ENCODE measurements at regions not wholly inside any gene's neighbourhood (a gene's known extent, or its start where the extent isn't known, plus 50 kb on each side); places are given as distances from the start of the nearest gene placed in this dataset.
"Not testable (repeated sequence)": the region's sequence is repeated elsewhere in the genome, so short reads cannot be mapped to it uniquely, and the experiment has no call there.

DNA sequence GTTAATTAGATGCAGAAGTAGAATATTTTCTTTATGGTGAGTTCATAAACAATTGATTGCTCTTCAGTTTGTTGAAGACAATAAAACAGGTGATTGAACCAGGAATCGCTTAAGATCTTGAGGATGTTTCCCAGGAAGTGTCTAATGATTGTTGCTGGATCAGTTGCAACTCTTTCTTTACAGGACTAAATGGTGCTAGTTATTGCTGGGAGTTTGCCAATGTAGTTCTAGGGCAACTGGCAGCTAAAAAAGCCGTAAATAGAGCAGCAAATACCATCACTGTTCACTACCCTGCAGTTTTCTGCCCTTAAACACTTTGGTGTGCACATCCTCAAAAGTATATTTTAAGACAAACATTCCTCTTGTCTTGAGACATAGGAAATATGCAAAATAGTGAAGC lies 119.2 kb upstream of the ANK3 start:
- DNase-seq, result no peak

DNA sequence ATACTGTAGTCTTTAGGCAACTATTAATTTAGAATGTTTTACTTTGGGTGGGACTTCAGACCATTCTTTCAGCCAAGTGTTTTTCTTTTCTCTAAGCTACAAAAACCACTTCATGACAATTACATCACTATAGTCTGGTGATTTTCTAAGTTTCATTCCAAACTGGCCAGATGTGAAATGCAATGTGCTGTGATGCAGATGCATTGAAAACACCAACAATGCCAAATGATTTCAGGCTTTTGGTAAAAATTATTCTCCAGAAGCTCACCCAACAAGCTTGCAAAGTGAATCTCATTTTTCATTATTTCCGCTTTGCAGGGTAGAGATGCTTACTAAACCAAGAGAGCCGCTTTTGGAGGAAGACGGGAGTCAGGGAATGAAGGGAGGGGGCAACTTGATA lies 118.4 kb upstream of the ANK3 start:
- DNase-seq, result no peak

- DNase-seq, result no peak
Observed at GRCh38 chr10:60502621-60503020, 112.9 kb upstream of the ANK3 start.

GRCh38 chr10:60498985-60499384 lies 109.3 kb upstream of the ANK3 start:
- no peak for DNase-seq

GRCh38 chr10:60497364-60497763 lies 107.7 kb upstream of the ANK3 start:
- no peak for DNase-seq

DNA sequence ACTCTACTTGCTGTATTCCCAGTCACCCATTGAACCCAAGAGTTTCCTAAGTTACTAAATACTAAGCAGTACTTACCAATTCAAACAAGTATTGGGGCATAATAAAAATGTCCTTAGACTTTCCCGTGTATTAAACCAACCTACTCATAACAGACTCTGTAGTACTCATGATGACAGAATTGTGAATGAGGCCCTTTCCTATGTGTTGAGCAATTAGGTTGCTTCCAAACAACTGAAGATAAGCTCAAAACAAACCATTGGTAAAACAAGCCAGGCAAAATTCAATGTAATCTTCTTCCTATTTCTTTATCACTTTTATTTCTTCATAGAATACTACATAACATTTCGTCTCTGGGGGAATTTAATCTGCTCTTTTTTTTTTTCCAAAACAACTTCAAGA lies 106.5 kb upstream of the ANK3 start:
- DNase-seq, result no peak

DNA sequence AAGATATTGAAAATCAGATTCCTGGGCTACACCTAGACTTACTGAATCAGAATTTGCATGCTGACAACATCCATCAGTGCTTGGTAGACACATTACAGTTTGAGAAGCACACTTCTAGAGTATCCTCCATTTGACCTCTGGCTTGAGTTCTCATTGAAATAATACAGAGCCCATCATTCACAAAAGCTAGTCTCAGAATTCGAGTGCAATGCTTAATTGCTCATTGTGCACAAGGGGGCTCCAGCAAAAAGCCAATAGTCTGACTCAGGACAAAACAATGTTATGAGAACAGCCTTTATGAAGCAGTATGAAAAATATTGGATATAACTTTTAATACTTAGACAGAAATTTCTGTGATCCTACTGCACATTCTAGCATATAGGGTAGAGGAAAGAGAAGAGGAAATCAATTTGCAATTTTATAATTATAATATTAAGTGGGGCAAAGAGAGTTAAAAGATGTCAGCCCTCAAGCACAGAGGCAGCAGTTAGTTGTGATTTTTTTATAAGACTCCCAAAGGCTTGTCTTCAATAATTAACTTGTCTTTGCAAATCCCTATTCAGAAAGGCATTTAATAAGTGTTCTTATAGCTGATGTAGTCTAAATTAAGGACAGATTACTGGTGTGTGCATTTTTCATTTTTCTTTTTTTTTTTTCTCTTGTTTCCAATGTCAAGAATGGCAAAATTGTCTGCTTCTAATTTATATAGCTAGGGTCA lies 105.8 kb upstream of the ANK3 start:
- no peak for DNase-seq

DNA sequence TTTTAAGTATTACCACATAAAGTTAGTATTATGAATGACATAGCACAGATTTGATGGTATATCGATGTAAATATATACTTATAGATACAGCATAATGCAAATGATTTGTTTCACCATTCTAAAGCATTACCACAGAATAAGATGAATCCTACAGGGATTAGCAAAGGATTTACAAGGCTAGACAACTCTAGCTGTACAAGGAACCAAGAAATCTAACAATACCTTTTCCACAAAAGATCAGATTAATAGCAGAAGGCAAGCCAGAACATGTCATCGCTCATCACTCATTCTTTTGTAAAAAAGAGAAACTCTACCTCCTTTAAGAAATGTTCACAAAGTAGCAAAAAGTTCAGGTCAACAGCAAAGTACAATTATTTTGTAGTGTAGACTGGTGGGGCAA lies 105.1 kb upstream of the ANK3 start:
- no peak for DNase-seq

DNA sequence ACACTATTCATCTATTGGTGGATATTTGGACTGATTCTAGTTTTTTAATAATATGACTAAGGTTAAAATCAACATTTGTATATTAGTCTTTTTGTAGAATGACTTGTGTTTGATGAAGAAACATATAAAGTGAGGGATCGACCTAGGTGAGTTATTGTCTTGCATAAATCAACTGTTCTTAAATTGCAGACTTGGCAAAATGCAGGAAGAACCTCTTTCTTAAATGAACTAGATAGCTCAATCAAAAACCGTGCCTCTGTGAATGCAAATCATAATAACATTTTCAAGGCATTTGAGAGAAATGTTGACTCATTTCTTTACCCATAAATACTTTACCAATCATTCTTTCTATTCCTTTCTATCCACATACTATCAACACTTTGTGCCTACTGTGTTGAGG lies 101.5 kb upstream of the ANK3 start:
- no peak for DNase-seq

DNA sequence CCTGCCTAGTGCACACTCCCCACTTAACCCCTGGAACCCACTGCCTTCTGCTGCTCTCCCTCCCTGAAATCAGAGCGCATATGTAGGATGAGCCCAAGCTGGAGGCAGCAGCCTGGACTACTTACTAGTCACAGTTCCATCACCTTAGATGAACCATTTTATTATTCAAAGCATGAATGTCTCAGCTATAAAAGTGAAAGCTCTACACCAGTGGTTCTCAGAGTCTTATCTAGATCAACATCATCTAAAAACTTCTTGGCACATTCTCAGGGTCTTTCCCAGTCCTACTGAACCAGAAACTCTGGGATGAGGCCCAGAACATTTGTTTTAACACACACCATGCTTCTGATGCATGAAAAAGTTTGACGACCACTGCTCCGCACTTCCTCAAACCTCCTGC lies 100.3 kb upstream of the ANK3 start:
- no peak for DNase-seq

GRCh38 chr10:60488111-60488669 lies 98.5 kb upstream of the ANK3 start:
- DNase-seq, result no peak

DNA sequence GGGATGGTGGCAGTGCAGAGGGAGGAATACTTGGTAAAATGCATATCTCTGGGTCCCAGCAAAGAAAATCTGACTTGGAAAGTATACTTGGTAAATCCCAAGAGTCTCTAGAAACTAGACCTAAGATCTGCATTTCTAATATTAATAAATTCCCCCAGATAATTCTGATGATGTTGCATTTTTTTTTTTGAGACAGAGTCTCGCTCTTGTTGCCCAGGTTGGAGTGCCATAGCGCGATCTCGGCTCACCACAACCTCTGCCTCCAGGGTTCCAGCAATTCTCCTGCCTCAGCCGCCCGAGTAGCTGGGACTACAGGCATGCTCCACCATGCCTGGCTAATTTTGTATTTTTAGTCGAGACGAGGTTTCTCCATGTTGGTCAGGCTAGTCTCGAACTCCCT lies 97.9 kb upstream of the ANK3 start:
- DNase-seq, result no peak

GRCh38 chr10:60485025-60485424 lies 95.3 kb upstream of the ANK3 start:
- no peak for DNase-seq

GRCh38 chr10:60480865-60481563 lies 91.3 kb upstream of the ANK3 start:
- no peak for DNase-seq

DNA sequence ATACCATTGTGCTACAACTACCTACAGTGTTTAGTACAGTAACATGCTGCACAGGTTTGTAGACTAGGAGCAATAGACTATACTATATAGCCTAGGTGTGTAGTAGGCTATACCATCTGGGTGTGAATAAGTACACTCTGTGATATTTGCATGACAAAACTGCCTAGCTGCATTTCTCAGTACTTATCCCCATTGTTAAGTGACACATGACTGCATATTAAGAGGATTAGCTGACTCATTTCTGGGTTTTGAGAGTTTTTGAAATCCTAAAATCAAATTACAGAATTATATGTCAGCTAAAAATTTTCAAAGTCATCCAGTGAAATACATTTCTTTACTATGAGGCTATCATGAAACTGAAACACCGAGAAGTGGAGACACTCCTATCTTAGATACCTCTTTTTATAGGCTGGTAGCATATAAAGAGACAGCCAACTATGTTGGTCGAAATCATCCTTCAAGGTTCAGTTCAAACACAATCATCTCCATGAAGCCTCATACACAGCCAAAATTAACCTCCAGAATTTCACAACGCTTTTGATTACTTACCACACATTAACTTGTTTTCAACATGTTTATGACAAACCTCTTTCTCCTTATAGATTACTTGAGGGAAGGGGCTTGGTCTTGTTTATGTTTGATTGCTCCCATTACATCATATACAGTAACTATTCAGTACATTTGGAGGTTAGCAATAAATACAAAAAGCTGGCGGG lies 89.8 kb upstream of the ANK3 start:
- no peak for DNase-seq

- no peak for DNase-seq
Observed at GRCh38 chr10:60476451-60476850, 86.8 kb upstream of the ANK3 start.

DNA sequence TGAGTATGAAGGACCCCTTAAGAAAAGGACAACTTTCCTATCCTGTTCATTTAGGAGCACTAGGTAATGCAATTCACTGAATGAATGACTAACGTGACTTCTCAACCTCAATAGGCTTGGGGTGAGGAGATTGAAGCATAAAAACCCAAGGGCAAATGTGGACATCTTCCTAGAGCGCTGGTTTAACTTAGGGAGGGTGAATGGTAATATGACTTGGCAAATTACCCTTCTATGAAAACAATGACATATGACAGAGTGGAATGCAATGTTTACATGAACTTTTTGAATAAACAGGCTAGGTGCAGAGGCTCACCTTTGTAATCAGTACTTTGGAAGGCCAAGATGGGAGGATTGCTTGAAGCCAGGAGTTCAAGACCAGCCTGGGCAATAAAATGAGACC lies 83.9 kb upstream of the ANK3 start:
- DNase-seq, result no peak

DNA sequence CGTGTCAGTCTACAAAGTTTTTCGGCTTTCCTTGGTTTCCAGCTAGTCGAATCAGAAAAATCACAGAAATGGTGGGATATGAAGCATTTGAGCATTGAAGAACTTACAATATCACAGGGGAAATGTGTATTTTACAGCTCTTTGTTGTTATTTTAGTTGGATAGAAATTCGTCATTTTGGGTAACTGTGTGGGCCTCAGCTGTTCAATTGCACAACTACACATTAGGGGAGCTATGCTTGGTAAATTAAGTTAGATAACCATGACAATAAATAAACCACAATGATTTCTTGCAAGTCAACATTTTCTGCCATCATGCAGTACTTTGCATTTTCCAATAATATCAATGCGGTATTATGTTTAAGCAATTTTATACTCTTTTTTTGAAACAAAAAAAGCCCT lies 80.4 kb upstream of the ANK3 start:
- DNase-seq, result no peak

- DNase-seq, result not testable (repeated sequence)
Observed at GRCh38 chr10:60469147-60469546, 79.5 kb upstream of the ANK3 start.

DNA sequence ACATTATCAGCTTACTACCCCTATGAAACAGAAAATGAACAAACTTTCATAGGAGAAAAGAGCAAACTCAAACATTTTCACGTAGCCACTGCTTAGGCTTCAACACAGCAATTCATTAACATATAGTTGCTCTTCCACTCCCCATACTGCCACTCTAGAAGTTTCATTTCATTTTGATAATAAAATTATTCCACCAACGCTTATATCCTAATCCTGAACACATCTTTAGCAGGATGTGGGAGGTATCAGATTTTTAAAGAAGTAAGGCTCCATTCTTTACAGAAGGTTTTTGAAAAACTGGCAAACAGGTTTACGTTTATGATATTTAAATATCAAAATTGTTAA lies 77.5 kb upstream of the ANK3 start:
- no peak for DNase-seq

DNA sequence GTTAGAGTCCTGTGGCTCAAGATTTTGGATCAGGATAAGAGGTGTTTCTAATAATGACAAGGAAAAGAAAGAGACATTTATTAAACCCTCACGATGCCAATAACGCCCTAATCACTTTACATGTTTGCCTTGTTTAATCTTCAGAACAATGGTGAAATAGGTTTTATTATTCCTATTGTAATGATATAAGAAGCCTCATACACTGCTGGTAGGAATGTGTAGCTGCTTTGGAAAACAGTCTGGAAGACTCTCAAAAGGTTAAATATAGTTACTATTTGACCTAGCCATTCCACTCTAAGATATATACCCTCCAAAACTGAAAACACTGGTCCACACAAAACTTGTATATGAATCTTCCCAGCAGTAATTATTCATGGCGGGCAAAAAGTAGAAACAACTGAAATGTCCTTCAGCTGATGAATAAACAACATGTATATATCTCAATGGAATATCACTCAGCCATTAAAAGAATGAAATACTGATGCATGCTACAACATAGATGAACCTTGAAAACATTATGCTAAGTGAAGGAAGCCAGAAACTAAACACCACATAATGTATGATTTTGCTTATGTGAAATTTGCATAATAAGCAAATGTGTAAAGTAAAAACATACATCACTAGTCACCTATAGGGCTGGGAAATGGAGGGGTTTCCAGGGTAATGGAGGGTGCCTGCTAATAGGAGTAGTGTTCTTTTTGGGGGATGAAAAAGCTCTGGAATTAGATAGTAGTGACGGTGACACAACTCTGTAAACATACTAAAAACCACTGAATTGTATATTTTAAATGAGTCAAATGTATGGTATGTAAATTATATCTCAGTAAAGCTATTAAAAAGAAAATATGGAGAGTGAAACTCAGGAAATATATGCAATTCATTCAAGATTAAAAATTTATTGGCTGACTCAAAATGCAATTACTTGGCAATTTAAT lies 76.9 kb upstream of the ANK3 start:
- no peak for DNase-seq

DNA sequence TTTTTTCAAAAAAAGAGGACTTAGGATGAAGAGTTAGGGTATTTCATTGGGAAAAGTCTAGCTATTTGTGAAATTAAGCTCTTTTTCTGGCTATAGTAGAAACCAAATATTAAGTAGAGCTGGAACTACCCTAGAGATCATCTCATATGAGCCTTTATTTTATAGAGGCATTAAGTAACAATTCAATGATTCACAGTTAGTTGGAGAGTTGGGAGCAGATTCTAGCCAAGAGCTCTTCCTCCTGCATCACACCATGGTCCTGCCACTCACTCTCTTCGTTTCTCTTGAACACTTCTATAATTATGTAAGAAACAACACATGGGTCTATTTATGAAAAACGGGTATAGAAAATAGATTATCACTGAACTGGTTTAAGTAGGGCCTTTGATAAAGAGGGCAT lies 76.1 kb upstream of the ANK3 start:
- DNase-seq, result no peak

- DNase-seq, result no peak
Observed at GRCh38 chr10:60464659-60465058, 75.0 kb upstream of the ANK3 start.

Data from NCI-H1105 (cell line).